Left lung (tissue), 4 donors: ENCODE measurements at regions not wholly inside any gene's neighbourhood (a gene's known extent, or its start where the extent isn't known, plus 50 kb on each side); places are given as distances from the start of the nearest gene placed in this dataset.

Experiments
- ATAC-seq: fragments of 200-7000 bp; cut with Tn5 transposase; one replicate; pipeline ENCODE4 v1.9.1; 2020; ENCODE audit warnings: moderate library complexity
- DNase-seq, 4 donors: peaks; one replicate each; pipeline ENCODE4 v3.0.0-alpha.2; 2013 to 2020
- H3K27ac ChIP-seq, 2 donors: fragments of 200-600 bp; sonication (generic) in 1 of 2; one replicate each; pipeline versions ENCODE4 v1.5.0 to v1.8.0; 2020 to 2021
- H3K27me3 ChIP-seq, 2 donors: fragments of 200-600 bp; sonication (generic) in 1 of 2; one replicate each; pipeline versions ENCODE4 v1.5.0 to v1.8.0; 2020 to 2021
- H3K36me3 ChIP-seq, 2 donors: fragments of 200-600 bp; sonication (generic) in 1 of 2; one replicate each; pipeline versions ENCODE4 v1.5.0 to v1.8.0; 2020 to 2021
- H3K4me1 ChIP-seq, 2 donors: fragments of 200-600 bp; one replicate each; pipeline ENCODE4 v1.8.0; 2021
- H3K4me3 ChIP-seq, 2 donors: fragments of 200-600 bp; sonication (generic) in 1 of 2; one replicate each; pipeline versions ENCODE4 v1.5.0 to v1.8.0; 2020 to 2021; ENCODE audit warnings: mild to moderate bottlenecking in 1 of 2
- H3K9me3 ChIP-seq, 2 donors: fragments of 200-600 bp; sonication (generic) in 1 of 2; one replicate each; pipeline versions ENCODE4 v1.5.0 to v1.8.0; 2020 to 2021
- CTCF ChIP-seq, 2 donors: fragments of 200-600 bp; sonication (generic) in 1 of 2; IDR thresholded peaks; one replicate each; pipeline versions ENCODE4 v1.5.0 to v1.8.0; 2021; ENCODE audit warnings: antibody characterized with exemption in 2 of 2
- intact Hi-C, 2 donors: fragments of 100-400 bp; cut with DNase I; formaldehyde crosslinking; loops; one replicate each; pipeline versions ENCODE4 v1.11.2 to v1.14.2; 2022
- donor health status: DM: no; HTN: yes; CAD: no.
- donor health status: DM: no; HTN: no; CAD: no.

- H3K27me3 ChIP-seq, result no peaks in the 10 kb centered on the region
- DNase-seq (no peak), ATAC-seq (no peak)
- H3K9me3 ChIP-seq, result no peaks in the 10 kb centered on the region
- H3K4me1 ChIP-seq, result no peaks in the 10 kb centered on the region
- TF ChIP-seq CTCF (IDR thresholded peaks at IDR 0.05), result no peak
- intact Hi-C loops, result no loop called here
- H3K36me3 ChIP-seq, result no peaks in the 10 kb centered on the region
- no peak overlapping the region for H3K4me3 ChIP-seq
- H3K27ac ChIP-seq, result no peak overlapping the region
Measured at GRCh38 chr2:62593825-62594224, 87.8 kb upstream of the TMEM17 start.

- H3K9me3 ChIP-seq, result no peaks in the 10 kb centered on the region
- ATAC-seq, result no peak
- DNase-seq, result no peak
- H3K27me3 ChIP-seq, result no peaks in the 10 kb centered on the region
- intact Hi-C loops, result no loop called here
- H3K4me3 ChIP-seq, result no peak overlapping the region
- no peaks in the 10 kb centered on the region for H3K36me3 ChIP-seq
- H3K4me1 ChIP-seq, result no peaks in the 10 kb centered on the region
- TF ChIP-seq CTCF (IDR thresholded peaks at IDR 0.05), result no peak
- H3K27ac ChIP-seq, result no peak overlapping the region
Measured at GRCh38 chr2:62591491-62591890, 85.5 kb upstream of the TMEM17 start.

- TF ChIP-seq CTCF (IDR thresholded peaks at IDR 0.05), result no peak
- Histone ChIP-seq H3K4me1 (no peaks in the 10 kb centered on the region), H3K36me3 (no peaks in the 10 kb centered on the region), H3K27ac (peak overlapping the region in 1 of 2 donors; percentile 8), H3K27me3 (no peaks in the 10 kb centered on the region), H3K9me3 (peaks cover 0 to 1% of the 10 kb centered on the region in 2 donors), H3K4me3 (no peak overlapping the region)
- intact Hi-C loops, result no loop called here
- ATAC-seq (no peak), DNase-seq (no peak)
Measured at GRCh38 chr2:62589691-62590356, 83.8 kb upstream of the TMEM17 start.

GRCh38 chr2:62587592-62587991, 81.6 kb upstream of the TMEM17 start:
- H3K27me3 ChIP-seq, result no peaks in the 10 kb centered on the region
- ATAC-seq, result no peak
- intact Hi-C loops, result no loop called here
- no peak overlapping the region for H3K27ac ChIP-seq
- no peak for TF ChIP-seq CTCF (IDR thresholded peaks at IDR 0.05)
- DNase-seq, result no peak
- no peak overlapping the region for H3K4me3 ChIP-seq
- no peaks in the 10 kb centered on the region for H3K4me1 ChIP-seq
- H3K9me3 ChIP-seq, result peaks cover 0 to 1% of the 10 kb centered on the region in 2 donors
- no peaks in the 10 kb centered on the region for H3K36me3 ChIP-seq

- ATAC-seq (peak; percentile 30), DNase-seq (no peak)
- Histone ChIP-seq H3K4me3 (no peak overlapping the region), H3K27ac (no peak overlapping the region), H3K4me1 (no peaks in the 10 kb centered on the region), H3K9me3 (peaks cover 0 to 1% of the 10 kb centered on the region in 2 donors), H3K27me3 (no peaks in the 10 kb centered on the region), H3K36me3 (no peaks in the 10 kb centered on the region)
- no peak for TF ChIP-seq CTCF (IDR thresholded peaks at IDR 0.05)
- intact Hi-C loops, result no loop called here
Measured at GRCh38 chr2:62586981-62587380, 81.0 kb upstream of the TMEM17 start.
